Epithelial cell of proximal tubule (primary cell): ENCODE measurements at regions not wholly inside any gene's neighbourhood (a gene's known extent, or its start where the extent isn't known, plus 50 kb on each side); places are given as distances from the start of the nearest gene placed in this dataset.

ENCODE experiments used
- DNase-seq: peaks from one replicate; pipeline ENCODE4 v3.0.0-alpha.2; 2011; ENCODE audit warnings: low read depth
- H3K4me3 ChIP-seq: 2 replicates; pipeline ENCODE4 v1.5.1; 2011; ENCODE audit warnings: low read depth, mild to moderate bottlenecking, low read length
- CTCF ChIP-seq: conservative IDR thresholded peaks from 2 replicates; pipeline ENCODE4 v1.5.1; 2012; ENCODE audit warnings: low read depth, mild to moderate bottlenecking, low read length

GRCh38 chr5:89425062-89425461 lies 542.1 kb upstream of the MEF2C start:
- no peak for DNase-seq
- no peak overlapping the region for H3K4me3 ChIP-seq
- TF ChIP-seq CTCF: no peak

GRCh38 chr5:89421035-89421434 lies 538.1 kb upstream of the MEF2C start:
- DNase-seq: peak; percentile 32
- H3K4me3 ChIP-seq: no peak overlapping the region
- no peak for TF ChIP-seq CTCF

- no peak overlapping the region for H3K4me3 ChIP-seq
- TF ChIP-seq CTCF: no peak
- no peak for DNase-seq
These were observed 535.6 kb upstream of the MEF2C start for GRCh38 chr5:89418407-89419085.

GRCh38 chr5:89417990-89418389 lies 535.0 kb upstream of the MEF2C start:
- TF ChIP-seq CTCF: peak; percentile 21
- H3K4me3 ChIP-seq: no peak overlapping the region
- DNase-seq: no peak

GRCh38 chr5:89417515-89417914 lies 534.5 kb upstream of the MEF2C start:
- no peak for TF ChIP-seq CTCF
- DNase-seq: no peak

GRCh38 chr5:89411891-89412290 lies 528.9 kb upstream of the MEF2C start:
- no peak overlapping the region for H3K4me3 ChIP-seq
- no peak for DNase-seq
- TF ChIP-seq CTCF: no peak

More at GRCh38 chr5:89417515-89417914, 534.5 kb upstream of the MEF2C start:
- H3K4me3 ChIP-seq: no peak overlapping the region

- no peak for TF ChIP-seq CTCF
- DNase-seq: no peak
- H3K4me3 ChIP-seq: no peak overlapping the region
These were observed 524.1 kb upstream of the MEF2C start for GRCh38 chr5:89407054-89407453.
